HG02870 (cell line): ENCODE measurements at regions not wholly inside any gene's neighbourhood (a gene's known extent, or its start where the extent isn't known, plus 50 kb on each side); places are given as distances from the start of the nearest gene placed in this dataset.
"Not testable (repeated sequence)": the region's sequence is repeated elsewhere in the genome, so short reads cannot be mapped to it uniquely, and the experiment has no call there.

Experiments
- ATAC-seq: cut with Tn5 transposase; IDR thresholded peaks from one replicate; pipeline ENCODE4 v1.9.1; 2021; ENCODE audit warnings: mild to moderate bottlenecking, moderate library complexity; ENCODE audit not compliant: unreplicated experiment

- ATAC-seq, result not testable (repeated sequence)
Measured at GRCh38 chr9:81811688-81812087, 116.5 kb upstream of the SPATA31D4 start.

GRCh38 chr9:81814401-81814793, 113.8 kb upstream of the SPATA31D4 start:
- no peak for ATAC-seq

- no peak for ATAC-seq
Measured at GRCh38 chr9:81814794-81815464, 113.3 kb upstream of the SPATA31D4 start.

- no peak for ATAC-seq
Measured at GRCh38 chr9:81815781-81816180, 112.4 kb upstream of the SPATA31D4 start.

GRCh38 chr9:81819155-81819554, 109.1 kb upstream of the SPATA31D4 start:
- ATAC-seq, result no peak

GRCh38 chr9:81819859-81820546, 108.2 kb upstream of the SPATA31D4 start:
- no peak for ATAC-seq

GRCh38 chr9:81822301-81822865, 105.8 kb upstream of the SPATA31D4 start:
- ATAC-seq, result no peak

GRCh38 chr9:81822967-81823366, 105.3 kb upstream of the SPATA31D4 start:
- ATAC-seq, result no peak

- no peak for ATAC-seq
Measured at GRCh38 chr9:81823672-81824554, 104.3 kb upstream of the SPATA31D4 start.

GRCh38 chr9:81824802-81825730, 103.2 kb upstream of the SPATA31D4 start:
- ATAC-seq, result no peak

- ATAC-seq, result no peak
Measured at GRCh38 chr9:81825846-81826516, 102.2 kb upstream of the SPATA31D4 start.

- no peak for ATAC-seq
Measured at GRCh38 chr9:81826517-81826906, 101.7 kb upstream of the SPATA31D4 start.

GRCh38 chr9:81827616-81828296, 100.5 kb upstream of the SPATA31D4 start:
- peak; percentile 91 for ATAC-seq

GRCh38 chr9:81829195-81829882, 98.9 kb upstream of the SPATA31D4 start:
- ATAC-seq, result no peak

GRCh38 chr9:81830431-81830830, 97.8 kb upstream of the SPATA31D4 start:
- not testable (repeated sequence) for ATAC-seq

GRCh38 chr9:81832571-81833285, 95.5 kb upstream of the SPATA31D4 start:
- no peak for ATAC-seq

GRCh38 chr9:81833563-81834345, 94.5 kb upstream of the SPATA31D4 start:
- ATAC-seq, result no peak
